ENCODE measurements at regions not wholly inside any gene's neighbourhood (a gene's known extent, or its start where the extent isn't known, plus 50 kb on each side); places are given as distances from the start of the nearest gene placed in this dataset.

- peak; percentile 27 for DNase-seq (ENCODE audit: low read depth, low spot score)
- no peak for TF ChIP-seq CTCF (IDR thresholded peaks at IDR 0.05; ENCODE audit: low read depth, low read length)
- in situ Hi-C loops (cut with HindIII; ENCODE audit: low sequenced_read_pairs), result no loop called here
- H3K4me3 ChIP-seq (ENCODE audit: low read depth, low read length), result no peak overlapping the region
Observed at GRCh38 chr3:157581371-157581770, 78.2 kb upstream of the VEPH1 start.

GRCh38 chr3:157578181-157578580 lies 75.0 kb upstream of the VEPH1 start:
- no peak for TF ChIP-seq CTCF (IDR thresholded peaks at IDR 0.05; ENCODE audit: low read depth, low read length)
- in situ Hi-C loops (cut with HindIII; ENCODE audit: low sequenced_read_pairs), result no loop called here
- no peak for DNase-seq (ENCODE audit: low read depth, low spot score)
- H3K4me3 ChIP-seq (ENCODE audit: low read depth, low read length), result no peak overlapping the region

GRCh38 chr3:157574531-157574930 lies 71.3 kb upstream of the VEPH1 start:
- in situ Hi-C loops (cut with HindIII; ENCODE audit: low sequenced_read_pairs), result no loop called here
- DNase-seq (ENCODE audit: low read depth, low spot score), result no peak
- no peak for TF ChIP-seq CTCF (IDR thresholded peaks at IDR 0.05; ENCODE audit: low read depth, low read length)
- H3K4me3 ChIP-seq (ENCODE audit: low read depth, low read length), result no peak overlapping the region

GRCh38 chr3:157573780-157574378 lies 70.7 kb upstream of the VEPH1 start:
- in situ Hi-C loops (cut with HindIII; ENCODE audit: low sequenced_read_pairs), result no loop called here
- TF ChIP-seq CTCF (IDR thresholded peaks at IDR 0.05; ENCODE audit: low read depth, low read length), result no peak
- DNase-seq (ENCODE audit: low read depth, low spot score), result peak; percentile 17
- H3K4me3 ChIP-seq (ENCODE audit: low read depth, low read length), result no peak overlapping the region

GRCh38 chr3:157573281-157573680 lies 70.1 kb upstream of the VEPH1 start:
- in situ Hi-C loops (cut with HindIII; ENCODE audit: low sequenced_read_pairs), result no loop called here

GRCh38 chr3:157572559-157573270 lies 69.5 kb upstream of the VEPH1 start:
- DNase-seq (ENCODE audit: low read depth, low spot score), result peak; percentile 66
- TF ChIP-seq CTCF (IDR thresholded peaks at IDR 0.05; ENCODE audit: low read depth, low read length), result peak; percentile 85
- in situ Hi-C loops (cut with HindIII; ENCODE audit: low sequenced_read_pairs), result no loop called here

More at GRCh38 chr3:157573281-157573680, 70.1 kb upstream of the VEPH1 start:
- H3K4me3 ChIP-seq (ENCODE audit: low read depth, low read length), result no peak overlapping the region
- TF ChIP-seq CTCF (IDR thresholded peaks at IDR 0.05; ENCODE audit: low read depth, low read length), result no peak
- no peak for DNase-seq (ENCODE audit: low read depth, low spot score)

More at GRCh38 chr3:157572559-157573270, 69.5 kb upstream of the VEPH1 start:
- H3K4me3 ChIP-seq (ENCODE audit: low read depth, low read length), result no peak overlapping the region
